Chondrocyte (in vitro differentiated cells): ENCODE measurements at regions not wholly inside any gene's neighbourhood (a gene's known extent, or its start where the extent isn't known, plus 50 kb on each side); places are given as distances from the start of the nearest gene placed in this dataset.

Experiments
- DNase-seq: peaks from one replicate; pipeline ENCODE4 v3.0.0; 2021; ENCODE audit warnings: mixed read lengths, low spot score
- H3K27ac Mint-ChIP-seq: one replicate; pipeline ENCODE4 v1.8.0; 2021; ENCODE audit warnings: mild to moderate bottlenecking, moderate library complexity, mixed read lengths; ENCODE audit not compliant: unreplicated experiment
- H3K27me3 Mint-ChIP-seq: 2 replicates; pipeline ENCODE4 v1.8.0; 2021; ENCODE audit warnings: low read depth, mixed read lengths
- H3K36me3 Mint-ChIP-seq: 2 replicates; pipeline ENCODE4 v1.8.0; 2021; ENCODE audit warnings: low read depth, mixed read lengths
- H3K4me1 Mint-ChIP-seq: 2 replicates; pipeline ENCODE4 v1.8.0; 2021; ENCODE audit warnings: low read depth, mild to moderate bottlenecking, mixed read lengths
- H3K4me3 Mint-ChIP-seq: one replicate; pipeline ENCODE4 v1.8.0; 2021; ENCODE audit warnings: mild to moderate bottlenecking, moderate library complexity, mixed read lengths; ENCODE audit not compliant: unreplicated experiment
- H3K9me3 Mint-ChIP-seq: 2 replicates; pipeline ENCODE4 v1.8.0; 2021; ENCODE audit warnings: low read depth, mixed read lengths
- TF ChIP-seq, protein P1 (sequence below): fragments of 200-600 bp; sonication (generic); IDR thresholded peaks from 2 replicates; pipeline ENCODE4 v1.5.0; 2021; ENCODE audit warnings: antibody characterized with exemption, mild to moderate bottlenecking, moderate library complexity

DNA sequence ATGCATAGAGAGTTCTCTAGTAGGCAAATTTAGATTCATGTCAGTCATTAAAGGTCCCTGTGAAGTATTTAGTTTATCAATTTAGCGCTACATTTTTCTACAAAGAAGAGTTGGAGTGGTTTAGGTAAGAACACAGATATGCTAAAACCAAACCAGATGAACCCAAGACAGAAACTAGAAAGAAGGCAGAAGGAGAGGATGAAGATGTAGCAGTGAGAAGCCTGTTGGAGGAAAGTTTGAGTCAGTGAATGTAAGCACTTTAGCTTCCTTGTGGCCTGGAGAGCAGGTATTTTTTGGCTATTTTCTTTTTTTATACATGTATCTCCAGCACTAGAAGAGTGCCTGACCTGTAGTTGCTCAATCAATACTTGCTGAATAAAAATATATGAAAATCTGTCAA, 223.7 kb downstream of the KCNRG start:
- DNase-seq: no peak
- Mint-ChIP-seq H3K36me3 (no peaks in the 10 kb centered on the region), H3K27me3 (no peaks in the 10 kb centered on the region), H3K4me3 (no peak overlapping the region), H3K27ac (no peak overlapping the region), H3K9me3 (no peaks in the 10 kb centered on the region), H3K4me1 (peaks cover 25% of the 10 kb centered on the region)
- TF ChIP-seq, protein P1, sequence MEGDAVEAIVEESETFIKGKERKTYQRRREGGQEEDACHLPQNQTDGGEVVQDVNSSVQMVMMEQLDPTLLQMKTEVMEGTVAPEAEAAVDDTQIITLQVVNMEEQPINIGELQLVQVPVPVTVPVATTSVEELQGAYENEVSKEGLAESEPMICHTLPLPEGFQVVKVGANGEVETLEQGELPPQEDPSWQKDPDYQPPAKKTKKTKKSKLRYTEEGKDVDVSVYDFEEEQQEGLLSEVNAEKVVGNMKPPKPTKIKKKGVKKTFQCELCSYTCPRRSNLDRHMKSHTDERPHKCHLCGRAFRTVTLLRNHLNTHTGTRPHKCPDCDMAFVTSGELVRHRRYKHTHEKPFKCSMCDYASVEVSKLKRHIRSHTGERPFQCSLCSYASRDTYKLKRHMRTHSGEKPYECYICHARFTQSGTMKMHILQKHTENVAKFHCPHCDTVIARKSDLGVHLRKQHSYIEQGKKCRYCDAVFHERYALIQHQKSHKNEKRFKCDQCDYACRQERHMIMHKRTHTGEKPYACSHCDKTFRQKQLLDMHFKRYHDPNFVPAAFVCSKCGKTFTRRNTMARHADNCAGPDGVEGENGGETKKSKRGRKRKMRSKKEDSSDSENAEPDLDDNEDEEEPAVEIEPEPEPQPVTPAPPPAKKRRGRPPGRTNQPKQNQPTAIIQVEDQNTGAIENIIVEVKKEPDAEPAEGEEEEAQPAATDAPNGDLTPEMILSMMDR: no peak

DNA sequence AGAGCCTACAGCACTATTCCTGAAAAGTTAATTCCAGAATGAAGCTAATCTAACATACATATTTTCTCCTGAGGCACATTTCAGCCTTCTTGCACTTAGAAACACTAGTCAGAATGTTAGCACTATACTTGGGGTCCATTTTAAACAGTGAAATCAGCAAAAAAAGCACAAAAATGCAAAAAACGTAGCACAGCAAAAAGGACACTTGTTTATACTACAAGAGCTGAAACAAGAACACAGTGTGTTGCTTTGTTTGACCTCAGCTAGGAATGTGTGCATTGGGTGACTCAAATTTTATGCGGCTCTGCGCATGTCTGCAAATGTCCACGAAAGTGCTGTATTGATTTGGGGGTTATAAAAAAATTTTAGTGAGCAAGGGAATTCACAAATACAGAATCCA, 226.2 kb downstream of the KCNRG start:
- Mint-ChIP-seq H3K36me3 (no peaks in the 10 kb centered on the region), H3K4me3 (no peak overlapping the region), H3K27ac (no peak overlapping the region), H3K9me3 (no peaks in the 10 kb centered on the region), H3K27me3 (no peaks in the 10 kb centered on the region), H3K4me1 (peaks cover 42% of the 10 kb centered on the region)
- TF ChIP-seq, protein P1: no peak
- DNase-seq: no peak

DNA sequence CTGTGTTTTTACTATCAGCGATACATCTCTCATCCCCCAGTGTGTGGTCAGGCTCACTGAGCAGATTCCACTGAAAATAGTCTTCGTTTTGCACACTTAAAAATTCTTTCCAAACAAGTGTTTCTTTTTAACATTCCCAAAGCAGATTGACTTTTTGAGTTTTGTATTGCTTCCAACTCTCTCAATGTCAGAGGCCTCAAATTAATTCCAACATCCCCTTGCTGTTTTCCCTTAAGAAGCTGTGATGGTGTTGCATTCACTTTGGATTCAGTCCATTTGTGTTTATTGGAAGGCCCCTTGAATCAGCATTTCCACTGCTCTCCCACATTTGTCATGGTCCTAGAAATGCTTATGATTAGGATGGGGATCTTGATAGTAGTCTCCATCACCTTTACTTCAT, 228.7 kb downstream of the KCNRG start:
- Mint-ChIP-seq H3K9me3 (no peaks in the 10 kb centered on the region), H3K27me3 (no peaks in the 10 kb centered on the region), H3K4me1 (peaks cover 32% of the 10 kb centered on the region), H3K4me3 (no peak overlapping the region), H3K36me3 (no peaks in the 10 kb centered on the region), H3K27ac (no peak overlapping the region)
- TF ChIP-seq, protein P1: no peak
- no peak for DNase-seq

DNA sequence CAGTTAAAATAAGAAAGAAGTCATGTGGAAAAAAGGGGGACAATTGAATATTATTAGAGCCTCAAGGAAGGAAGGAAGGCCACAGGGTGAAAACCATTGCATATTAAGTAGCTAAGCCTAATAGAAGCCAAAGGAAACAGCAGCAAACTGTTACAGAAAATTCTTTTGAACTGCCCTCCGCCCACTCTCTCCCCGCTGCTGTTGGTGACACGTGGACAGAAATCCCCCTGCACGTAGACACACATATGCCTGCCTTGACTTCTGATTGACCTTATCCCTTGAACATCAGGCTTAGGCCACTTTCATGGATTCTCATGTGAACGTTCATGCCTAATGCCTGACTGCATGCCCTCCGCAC, 229.1 kb downstream of the KCNRG start:
- no peaks in the 10 kb centered on the region for H3K9me3 Mint-ChIP-seq
- DNase-seq: no peak
- H3K27me3 Mint-ChIP-seq: no peaks in the 10 kb centered on the region
- H3K36me3 Mint-ChIP-seq: no peaks in the 10 kb centered on the region
- H3K4me3 Mint-ChIP-seq: no peak overlapping the region
- peak overlapping the region; percentile 80 for H3K27ac Mint-ChIP-seq
- H3K4me1 Mint-ChIP-seq: peaks cover 32% of the 10 kb centered on the region
- TF ChIP-seq, protein P1: no peak

DNA sequence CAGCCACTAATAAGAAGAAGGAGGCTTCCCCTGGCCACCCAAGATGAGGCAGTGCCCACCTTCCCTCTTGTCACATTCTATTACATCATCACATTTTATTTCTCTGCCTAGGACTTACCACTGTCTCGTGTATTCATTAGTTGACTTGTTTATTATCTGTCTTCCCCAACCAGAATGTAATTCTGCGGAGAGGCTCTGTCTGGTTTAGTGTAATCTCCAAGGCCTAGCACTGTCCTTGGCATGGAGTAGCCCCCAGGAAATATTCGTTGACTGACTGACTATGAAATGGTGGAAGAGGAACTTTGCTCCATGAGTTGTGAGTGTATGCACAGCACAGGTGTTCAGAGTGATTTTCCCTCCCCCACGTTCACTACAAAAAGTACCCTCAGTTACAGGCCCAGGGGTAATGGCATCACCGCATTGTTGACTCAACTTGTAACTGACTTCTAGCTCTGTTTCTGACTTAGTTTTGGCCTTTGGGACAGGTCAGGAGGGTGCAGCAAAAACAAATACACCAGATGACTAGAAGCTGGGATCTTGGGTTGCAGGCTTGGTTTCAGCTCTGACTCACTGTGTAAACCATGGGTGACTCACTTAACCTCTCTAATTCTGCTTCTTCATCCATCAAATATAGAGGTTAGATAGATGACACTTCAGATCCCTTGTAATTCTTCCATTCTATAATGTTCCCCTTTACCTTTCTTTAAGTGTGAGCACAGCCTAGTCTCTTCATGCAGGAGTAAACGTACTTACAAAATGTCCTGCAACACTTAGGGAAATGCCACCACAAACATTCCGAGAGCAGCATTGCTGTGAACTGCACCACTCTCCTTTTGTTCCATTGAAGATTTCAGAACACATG, 229.7 kb downstream of the KCNRG start:
- H3K36me3 Mint-ChIP-seq: no peaks in the 10 kb centered on the region
- H3K9me3 Mint-ChIP-seq: no peaks in the 10 kb centered on the region
- TF ChIP-seq, protein P1: no peak
- H3K4me1 Mint-ChIP-seq: peaks cover 32% of the 10 kb centered on the region
- H3K4me3 Mint-ChIP-seq: no peak overlapping the region
- H3K27me3 Mint-ChIP-seq: no peaks in the 10 kb centered on the region
- DNase-seq: no peak
- peak overlapping the region; percentile 80 for H3K27ac Mint-ChIP-seq
